Pulmonary artery endothelial cell (primary cell): ENCODE measurements at regions not wholly inside any gene's neighbourhood (a gene's known extent, or its start where the extent isn't known, plus 50 kb on each side); places are given as distances from the start of the nearest gene placed in this dataset.

ENCODE experiments used
- DNase-seq: peaks from one replicate; pipeline ENCODE4 v3.0.0-alpha.2; 2011; ENCODE audit warnings: low read depth, low spot score

DNA sequence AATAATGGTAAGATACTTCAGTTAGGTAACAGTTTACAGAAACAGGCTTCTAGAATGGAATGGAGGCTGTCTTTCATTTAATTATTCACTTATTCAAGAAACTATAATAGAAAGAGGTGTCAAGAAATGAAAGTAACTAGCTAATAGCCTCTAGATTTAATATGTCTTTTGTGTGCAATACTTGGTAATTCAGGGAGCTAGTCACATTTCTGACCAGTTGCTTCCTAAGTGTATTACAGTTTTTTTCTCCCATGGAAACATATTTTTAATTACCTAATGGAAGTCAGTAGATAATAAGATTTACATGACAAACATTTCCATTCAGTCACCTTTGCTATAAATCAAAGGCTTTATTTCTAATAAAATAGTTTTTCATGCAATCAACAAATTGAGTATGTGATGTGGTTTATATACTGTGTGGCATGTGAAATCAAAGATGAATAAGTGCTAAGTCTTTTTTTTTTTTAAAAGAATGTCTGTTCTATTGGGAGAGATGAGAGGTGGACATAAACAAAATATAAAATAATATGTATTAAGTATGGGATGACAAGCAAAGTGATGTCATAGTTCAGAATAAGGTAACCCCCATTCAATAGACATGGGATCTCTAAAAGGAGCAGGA, 985.7 kb downstream of the SQOR start:
- DNase-seq, result no peak

DNA sequence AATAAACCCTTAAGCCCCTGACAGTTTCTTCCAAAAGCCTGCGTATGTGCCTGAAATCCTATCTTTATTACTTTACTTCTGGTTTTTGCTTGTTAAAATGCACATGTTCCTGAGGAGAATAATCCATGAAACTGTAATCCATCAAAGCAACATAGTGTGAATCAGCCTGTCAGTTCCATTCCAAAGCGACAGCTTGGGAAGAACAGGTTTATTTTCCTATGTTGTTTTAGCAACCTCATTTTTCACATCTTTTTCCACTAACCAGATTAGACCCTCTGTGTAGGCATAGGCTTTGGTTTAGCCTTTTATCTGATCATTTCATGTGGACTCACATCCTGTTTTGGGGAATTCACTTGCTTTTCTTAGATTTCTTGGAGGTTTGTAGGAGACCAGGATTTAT, 988.0 kb downstream of the SQOR start:
- DNase-seq, result no peak

- DNase-seq, result no peak
Observed at GRCh38 chr15:46636206-46636605, 1001.4 kb downstream of the SQOR start.

- no peak for DNase-seq
Observed at GRCh38 chr15:46644501-46645481, 1010.0 kb downstream of the SQOR start.

DNA sequence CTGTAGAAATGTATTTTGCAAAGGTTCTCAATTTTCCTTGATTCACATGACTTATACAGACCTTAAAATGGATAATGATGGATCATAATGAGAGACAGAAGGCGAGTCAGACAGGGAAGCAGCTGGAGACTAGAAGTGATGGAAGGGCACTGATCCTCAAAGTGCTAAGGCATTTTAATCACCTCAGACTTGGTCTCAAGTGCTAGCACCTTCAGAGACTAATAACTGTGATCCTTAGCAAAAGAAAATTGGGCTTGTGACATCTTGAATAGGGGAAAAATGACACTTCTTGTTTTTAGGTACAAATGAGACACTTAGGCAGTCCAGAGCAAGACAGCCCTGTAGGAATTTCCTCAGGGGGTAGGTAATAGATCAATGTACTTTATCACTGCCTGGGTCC, 1011.7 kb downstream of the SQOR start:
- DNase-seq, result no peak

DNA sequence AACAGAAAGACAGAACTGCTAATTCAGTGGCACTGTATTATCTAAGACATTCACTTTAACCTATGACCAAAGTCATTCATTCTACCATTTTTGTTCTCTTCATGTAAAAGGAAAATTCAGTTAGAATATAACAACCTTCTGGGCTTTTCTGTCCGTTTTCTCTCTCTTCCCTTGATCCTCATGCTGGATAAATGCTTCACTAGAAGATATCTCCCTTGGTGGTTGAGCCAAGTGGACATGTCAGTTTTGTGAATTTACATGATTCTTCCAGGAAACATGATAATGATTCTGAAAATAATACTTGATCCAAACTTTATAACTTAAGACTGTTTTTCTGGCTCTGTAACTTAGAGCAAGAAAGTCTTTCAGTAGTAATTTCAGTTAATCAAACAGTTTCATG, 1012.2 kb downstream of the SQOR start:
- no peak for DNase-seq

GRCh38 chr15:46652266-46652665, 1017.4 kb downstream of the SQOR start:
- no peak for DNase-seq

DNA sequence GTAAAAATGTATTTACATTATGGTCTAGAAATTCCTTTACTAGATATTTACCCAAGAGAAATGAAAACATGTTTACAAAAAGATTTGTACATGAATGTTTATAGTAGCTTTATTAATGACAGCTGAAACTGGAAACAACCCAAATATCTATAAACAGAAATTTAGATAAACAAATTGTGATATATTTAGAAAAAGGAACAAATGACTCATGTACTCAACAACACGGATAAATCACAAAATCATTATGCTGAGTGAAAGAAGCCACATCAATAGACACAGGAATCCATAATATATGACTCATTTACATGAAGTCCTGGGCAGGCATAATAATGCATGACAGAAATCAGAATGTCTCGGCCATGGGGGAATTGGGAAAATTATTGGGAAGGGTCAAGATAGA, 1020.2 kb downstream of the SQOR start:
- no peak for DNase-seq

- DNase-seq, result no peak
Observed at GRCh38 chr15:46660096-46660842, 1025.4 kb downstream of the SQOR start.

DNA sequence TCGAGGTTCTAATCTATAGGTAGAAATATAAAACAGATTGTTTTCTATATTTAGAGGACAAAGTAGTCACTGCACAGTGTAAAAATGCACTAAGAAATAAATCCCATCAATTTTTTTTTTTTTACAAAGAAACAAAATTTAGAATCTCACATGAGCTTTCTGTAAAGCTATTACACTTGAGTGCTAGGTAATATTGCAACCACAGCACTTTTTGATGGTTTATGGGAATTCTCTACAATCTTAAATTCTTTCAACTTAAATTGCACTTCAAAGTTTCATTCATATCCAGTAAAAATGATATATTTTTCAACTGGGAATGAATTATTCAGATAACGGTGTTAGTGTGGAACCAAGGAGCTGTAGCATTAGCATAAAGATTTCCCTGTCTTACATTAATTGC, 1035.4 kb downstream of the SQOR start:
- DNase-seq, result no peak

- DNase-seq, result no peak
Observed at GRCh38 chr15:46671336-46671735, 1036.5 kb downstream of the SQOR start.

- no peak for DNase-seq
Observed at GRCh38 chr15:46672041-46672440, 1037.2 kb downstream of the SQOR start.

DNA sequence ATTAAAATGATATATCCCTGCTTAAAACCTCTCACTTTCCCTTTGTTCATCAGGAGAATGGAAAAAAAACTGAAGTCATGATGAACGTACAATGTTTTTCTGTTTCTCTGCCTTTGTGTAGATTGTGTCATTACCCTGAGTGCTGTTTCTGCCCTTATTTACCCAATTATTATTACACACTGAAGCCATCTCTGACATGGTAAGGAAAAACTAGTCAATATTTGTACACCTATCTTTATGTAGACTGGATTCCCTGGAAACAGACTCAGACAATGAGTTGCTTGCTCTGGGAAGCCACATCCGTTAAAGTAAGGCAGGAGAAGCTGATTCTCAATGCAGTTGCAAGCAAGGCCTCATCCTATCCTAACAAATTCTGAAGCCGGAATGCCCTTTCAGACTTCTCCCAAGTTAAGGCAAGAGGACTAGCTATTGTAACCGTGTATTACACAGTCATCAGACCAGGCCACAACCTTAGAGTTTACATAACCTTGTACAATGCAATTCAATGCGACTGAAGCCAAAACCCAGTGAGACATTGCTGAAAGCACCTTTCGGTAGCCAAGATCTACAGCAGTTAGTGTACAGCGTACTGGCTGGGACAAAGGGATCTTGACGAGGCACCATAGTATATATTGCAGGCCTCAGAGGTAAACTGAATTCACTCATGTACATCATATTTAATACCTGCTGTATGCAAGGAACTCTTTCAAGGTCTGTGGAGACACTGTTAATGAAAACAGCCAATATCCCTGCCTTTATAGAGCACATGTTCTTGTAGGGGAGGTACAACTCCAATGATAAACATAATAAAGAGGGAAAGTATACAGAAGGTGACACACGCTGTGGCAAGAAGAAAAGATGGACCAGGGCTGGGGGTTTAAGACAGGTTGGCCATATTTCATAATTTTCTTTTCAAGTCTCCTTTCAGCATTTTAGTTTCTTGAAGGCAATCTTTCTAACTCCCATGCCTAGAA, 1040.8 kb upstream of the SEMA6D start:
- no peak for DNase-seq

GRCh38 chr15:46677491-46677890, 1039.8 kb upstream of the SEMA6D start:
- no peak for DNase-seq

- DNase-seq, result no peak
Observed at GRCh38 chr15:46681901-46682300, 1035.4 kb upstream of the SEMA6D start.

DNA sequence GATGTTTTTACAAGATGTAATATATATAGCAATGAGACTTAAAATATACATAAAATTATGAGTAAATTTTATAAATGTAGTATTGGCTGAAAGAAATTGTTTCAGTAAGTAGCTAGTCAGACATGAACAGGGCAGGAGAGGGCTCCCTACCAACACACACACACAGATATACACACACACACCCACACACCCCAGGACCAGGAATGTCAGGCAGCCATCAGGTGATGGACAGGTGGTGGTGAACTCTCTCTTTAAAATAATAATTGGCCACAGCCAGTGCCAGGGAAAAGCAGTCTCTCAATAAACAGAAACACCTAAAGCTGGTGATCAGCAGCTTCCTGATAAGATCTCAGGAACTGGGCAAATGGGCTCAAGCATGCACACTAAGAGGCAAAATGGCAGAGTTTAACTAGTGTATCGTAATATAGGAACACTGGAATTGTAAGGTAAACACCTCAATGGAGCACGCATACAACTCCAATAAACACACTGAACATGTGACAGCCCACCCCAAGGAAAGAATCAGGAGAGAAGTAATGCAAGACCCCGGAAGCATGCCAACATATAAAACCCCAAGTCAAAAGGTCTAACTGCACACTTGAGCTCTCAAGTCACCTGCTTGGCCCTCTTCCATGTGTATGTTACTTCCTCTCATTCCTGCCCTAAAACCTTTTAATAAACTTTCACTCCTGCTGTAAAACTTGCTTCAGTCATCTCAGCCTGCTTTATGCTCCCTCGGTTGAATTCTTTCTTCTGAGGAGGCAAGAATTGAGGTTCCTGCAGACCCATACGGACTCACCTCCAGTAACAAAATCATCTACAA, 1034.1 kb upstream of the SEMA6D start:
- no peak for DNase-seq

GRCh38 chr15:46685096-46685495, 1032.2 kb upstream of the SEMA6D start:
- no peak for DNase-seq

DNA sequence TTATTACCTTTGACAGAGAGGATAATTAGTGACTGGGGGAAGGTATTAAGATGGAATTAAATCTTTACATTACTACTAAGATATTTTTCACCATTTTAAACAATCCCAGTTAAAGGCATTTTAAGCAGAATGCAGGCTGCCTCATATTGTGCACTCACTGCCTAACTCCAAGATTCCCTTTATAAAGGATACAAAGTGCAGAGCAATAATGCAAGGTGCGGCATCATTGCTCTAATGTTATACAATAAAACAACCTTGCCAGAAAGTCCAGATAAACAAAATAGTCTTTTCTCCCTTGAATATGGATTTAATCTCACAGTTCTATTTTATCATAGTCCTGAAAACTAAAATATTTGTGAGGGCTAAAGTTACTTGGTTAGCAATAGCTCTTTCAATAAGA, 1031.6 kb upstream of the SEMA6D start:
- DNase-seq, result no peak

DNA sequence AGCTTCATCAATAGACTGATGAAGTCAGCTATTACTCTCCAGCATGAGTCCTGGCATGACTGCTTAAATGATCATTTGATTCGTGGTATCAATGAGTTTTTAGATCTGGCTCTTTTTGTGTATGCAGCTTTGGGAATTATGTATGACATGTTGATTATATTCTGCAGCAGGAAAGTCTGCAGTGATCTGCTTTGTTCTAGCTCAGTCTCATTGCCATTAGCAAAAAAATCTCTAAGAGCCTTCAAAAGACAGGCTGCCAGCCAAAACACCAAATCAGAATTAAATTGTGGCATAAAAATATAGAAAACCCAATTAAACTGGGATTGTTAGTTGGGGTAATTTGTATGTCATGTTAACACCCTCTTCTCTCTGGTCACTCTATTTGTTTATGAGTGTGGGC, 1021.0 kb upstream of the SEMA6D start:
- DNase-seq, result no peak

- DNase-seq, result no peak
Observed at GRCh38 chr15:46701346-46701745, 1016.0 kb upstream of the SEMA6D start.
